GM12872 (cell line): ENCODE measurements at regions not wholly inside any gene's neighbourhood (a gene's known extent, or its start where the extent isn't known, plus 50 kb on each side); places are given as distances from the start of the nearest gene placed in this dataset.

Source experiments
- CTCF ChIP-seq: IDR thresholded peaks from 3 replicates; pipeline ENCODE4 v1.5.1; 2011; ENCODE audit warnings: low read depth, mild to moderate bottlenecking, low read length, moderate library complexity; ENCODE audit not compliant: insufficient read depth

GRCh38 chr6:148155293-148155692, 187.3 kb upstream of the SASH1 start:
- TF ChIP-seq CTCF: no peak

GRCh38 chr6:148157841-148158240, 184.8 kb upstream of the SASH1 start:
- no peak for TF ChIP-seq CTCF

- no peak for TF ChIP-seq CTCF
These were observed 178.0 kb upstream of the SASH1 start for GRCh38 chr6:148164645-148165044.

- TF ChIP-seq CTCF: peak; percentile 53; the same call in 2 of the 3 replicates
These were observed 176.2 kb upstream of the SASH1 start for GRCh38 chr6:148166339-148166968.

GRCh38 chr6:148169706-148170105, 172.9 kb upstream of the SASH1 start:
- no peak for TF ChIP-seq CTCF

GRCh38 chr6:148170286-148170685, 172.4 kb upstream of the SASH1 start:
- no peak for TF ChIP-seq CTCF

GRCh38 chr6:148173548-148173947, 169.1 kb upstream of the SASH1 start:
- TF ChIP-seq CTCF: no peak
